PC-3 (cell line): ENCODE measurements at regions not wholly inside any gene's neighbourhood (a gene's known extent, or its start where the extent isn't known, plus 50 kb on each side); places are given as distances from the start of the nearest gene placed in this dataset.

ENCODE experiments used
- ATAC-seq: fragments of 200-7000 bp; cut with Tn5 transposase; 2 replicates; pipeline ENCODE4 v1.9.1; 2020; ENCODE audit warnings: mild to moderate bottlenecking, moderate library complexity
- BruUV-seq: library from RNA; stranded (reverse); fragments of 400-500 nt; replicated peaks from 2 replicates; lab custom pipeline; 2021; lab: Mats Ljungman, UMichigan
- CTCF ChIA-PET: fragments of 300-600 bp; sonication (Branson Sonifier 250); formaldehyde crosslinking; loops from one replicate; lab custom pipeline; 2022; ENCODE audit warnings: antibody characterized with exemption; lab: Charles Lee
- POLR2A ChIA-PET: fragments of 300-600 bp; sonication (Branson Sonifier 250); formaldehyde crosslinking; loops from one replicate; lab custom pipeline; 2022; ENCODE audit warnings: antibody characterized with exemption; ENCODE audit not compliant: unreplicated experiment; lab: Charles Lee
- DNase-seq: peaks from one replicate; pipeline ENCODE4 v3.0.0-alpha.2; 2015
- H2AFZ ChIP-seq: fragments of 300-600 bp; sonication (generic); 2 replicates; pipeline ENCODE4 v1.6.0; 2016; ENCODE audit warnings: antibody characterized with exemption, low read length
- H3F3A ChIP-seq: fragments of 300-600 bp; sonication (generic); one replicate; pipeline ENCODE4 v1.6.0; 2017; ENCODE audit warnings: antibody characterized with exemption, low read length, control low read depth, mild to moderate bottlenecking; ENCODE audit not compliant: unreplicated experiment
- H3K27ac ChIP-seq: fragments of 300-600 bp; sonication (generic); 2 replicates; pipeline ENCODE4 v1.5.1; 2016; ENCODE audit warnings: mild to moderate bottlenecking, low read length
- H3K27me3 ChIP-seq: fragments of 300-600 bp; sonication (generic); 2 replicates; pipeline ENCODE4 v1.6.1; 2016; ENCODE audit warnings: low read length, mixed read lengths
- H3K36me3 ChIP-seq: fragments of 300-600 bp; sonication (generic); 2 replicates; pipeline ENCODE4 v1.6.1; 2016; ENCODE audit warnings: low read depth, mixed run types, low read length, mixed read lengths
- H3K4me1 ChIP-seq: fragments of 300-600 bp; sonication (generic); 2 replicates; pipeline ENCODE4 v1.5.1; 2016; ENCODE audit warnings: low read length; ENCODE audit not compliant: insufficient read depth
- H3K4me2 ChIP-seq: fragments of 300-600 bp; sonication (generic); 2 replicates; pipeline ENCODE4 v1.6.0; 2016; ENCODE audit warnings: low read length
- H3K4me3 ChIP-seq: fragments of 300-600 bp; sonication (generic); 2 replicates; pipeline ENCODE4 v1.5.1; 2016; ENCODE audit warnings: mild to moderate bottlenecking, low read length, mixed read lengths
- H3K79me2 ChIP-seq: fragments of 300-600 bp; sonication (generic); 2 replicates; pipeline ENCODE4 v1.6.1; 2017; ENCODE audit warnings: low read length, mixed read lengths
- H3K9ac ChIP-seq: fragments of 300-600 bp; sonication (generic); 2 replicates; pipeline ENCODE4 v1.6.0; 2016; ENCODE audit warnings: mild to moderate bottlenecking, low read length
- H3K9me2 ChIP-seq: fragments of 300-600 bp; sonication (generic); replicated peaks from 2 replicates; pipeline ENCODE4 v1.6.1; 2016; ENCODE audit warnings: mixed run types, low read length, mixed read lengths
- H3K9me3 ChIP-seq: fragments of 300-600 bp; sonication (generic); 2 replicates; pipeline ENCODE4 v1.6.1; 2016; ENCODE audit warnings: low read length, mixed read lengths
- H4K20me1 ChIP-seq: fragments of 300-600 bp; sonication (generic); 2 replicates; pipeline ENCODE4 v1.6.1; 2016; ENCODE audit warnings: low read length, mixed read lengths
- EZH2 ChIP-seq: fragments of 300-600 bp; sonication (generic); IDR thresholded peaks from one replicate; pipeline ENCODE4 v1.6.1; 2017; ENCODE audit warnings: antibody characterized with exemption, mild to moderate bottlenecking, low read length; ENCODE audit not compliant: unreplicated experiment
- EZH2phosphoT487 ChIP-seq: fragments of 300-600 bp; sonication (generic); IDR thresholded peaks from 2 replicates; pipeline ENCODE4 v1.6.1; 2018; ENCODE audit warnings: mild to moderate bottlenecking, antibody characterized with exemption, low read length, borderline replicate concordance
- intact Hi-C: fragments of 100-400 bp; cut with micrococcal nuclease; formaldehyde crosslinking; loops from 2 replicates; pipeline ENCODE4 v1.9.0; 2023
- TF ChIP-seq, protein P1 (sequence below): fragments of 300-600 bp; sonication (generic); conservative IDR thresholded peaks from 2 replicates; pipeline ENCODE4 v1.5.1; 2017; ENCODE audit warnings: antibody characterized with exemption, low read depth, mild to moderate bottlenecking, low read length

DNA sequence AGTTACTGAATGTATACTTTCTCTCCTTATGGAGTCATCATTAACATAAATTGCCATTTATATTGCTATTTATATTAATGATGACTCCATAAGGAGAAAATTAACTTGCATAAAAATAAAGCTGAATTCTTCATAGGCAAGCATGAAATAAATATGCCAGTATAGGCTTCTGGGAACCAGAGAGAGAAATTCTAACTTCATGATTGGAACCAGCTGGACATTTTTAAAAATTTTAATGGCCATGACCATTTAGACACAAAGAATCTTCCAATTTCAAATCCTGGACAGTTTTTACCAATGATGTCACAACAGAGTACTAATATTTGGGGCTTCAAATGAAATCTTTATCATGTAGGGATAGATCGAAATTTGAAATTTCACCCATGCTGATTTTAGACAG lies 268.7 kb downstream of the PTGER3 start:
- H4K20me1 ChIP-seq, result no peaks in the 10 kb centered on the region
- H3K4me2 ChIP-seq, result no peak overlapping the region
- H3K79me2 ChIP-seq, result no peaks in the 10 kb centered on the region
- no peaks in the 10 kb centered on the region for H3K9me2 ChIP-seq
- peaks cover 21% of the 10 kb centered on the region; the same call in 1 of the 2 replicates for H3K27me3 ChIP-seq
- CTCF ChIA-PET, result no interaction called here
- POLR2A ChIA-PET, result no interaction called here
- TF ChIP-seq EZH2, result no peak
- ATAC-seq (no peak), DNase-seq (no peak)
- H3K4me1 ChIP-seq, result no peaks in the 10 kb centered on the region
- no peak overlapping the region for H3K9ac ChIP-seq
- H2AFZ ChIP-seq, result no peak overlapping the region
- intact Hi-C loops, result no loop called here
- H3K27ac ChIP-seq, result no peak overlapping the region
- H3K4me3 ChIP-seq, result no peak overlapping the region
- H3K9me3 ChIP-seq, result no peaks in the 10 kb centered on the region
- H3F3A ChIP-seq, result no peaks in the 10 kb centered on the region
- no TSS peak for BruUV-seq
- H3K36me3 ChIP-seq, result no peaks in the 10 kb centered on the region

DNA sequence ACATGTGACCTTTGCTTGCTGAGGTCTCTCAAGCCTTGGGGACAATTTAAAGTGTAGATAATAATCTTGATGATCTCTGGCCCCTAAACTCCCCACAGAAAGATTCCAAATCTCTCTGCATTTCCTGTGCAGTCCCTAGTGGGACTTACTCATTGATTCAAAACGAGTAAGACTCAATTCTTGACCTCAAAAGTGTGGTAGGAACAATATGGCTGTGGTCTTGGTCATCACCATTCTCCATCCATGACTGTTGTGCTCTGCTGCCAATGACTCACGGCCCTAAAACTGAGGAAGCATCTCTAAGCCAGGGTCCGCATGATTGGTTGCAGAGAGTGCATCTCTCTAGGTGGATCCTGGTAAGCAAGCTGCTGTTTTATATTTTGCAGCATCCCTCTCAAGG lies 268.0 kb downstream of the PTGER3 start:
- H4K20me1 ChIP-seq, result no peaks in the 10 kb centered on the region
- no peak for TF ChIP-seq EZH2phosphoT487
- TF ChIP-seq EZH2, result no peak
- TF ChIP-seq, protein P1, sequence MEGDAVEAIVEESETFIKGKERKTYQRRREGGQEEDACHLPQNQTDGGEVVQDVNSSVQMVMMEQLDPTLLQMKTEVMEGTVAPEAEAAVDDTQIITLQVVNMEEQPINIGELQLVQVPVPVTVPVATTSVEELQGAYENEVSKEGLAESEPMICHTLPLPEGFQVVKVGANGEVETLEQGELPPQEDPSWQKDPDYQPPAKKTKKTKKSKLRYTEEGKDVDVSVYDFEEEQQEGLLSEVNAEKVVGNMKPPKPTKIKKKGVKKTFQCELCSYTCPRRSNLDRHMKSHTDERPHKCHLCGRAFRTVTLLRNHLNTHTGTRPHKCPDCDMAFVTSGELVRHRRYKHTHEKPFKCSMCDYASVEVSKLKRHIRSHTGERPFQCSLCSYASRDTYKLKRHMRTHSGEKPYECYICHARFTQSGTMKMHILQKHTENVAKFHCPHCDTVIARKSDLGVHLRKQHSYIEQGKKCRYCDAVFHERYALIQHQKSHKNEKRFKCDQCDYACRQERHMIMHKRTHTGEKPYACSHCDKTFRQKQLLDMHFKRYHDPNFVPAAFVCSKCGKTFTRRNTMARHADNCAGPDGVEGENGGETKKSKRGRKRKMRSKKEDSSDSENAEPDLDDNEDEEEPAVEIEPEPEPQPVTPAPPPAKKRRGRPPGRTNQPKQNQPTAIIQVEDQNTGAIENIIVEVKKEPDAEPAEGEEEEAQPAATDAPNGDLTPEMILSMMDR, result no peak
- intact Hi-C loops, result no loop called here
- no peaks in the 10 kb centered on the region for H3K36me3 ChIP-seq
- no peaks in the 10 kb centered on the region for H3K79me2 ChIP-seq
- ChIA-PET POLR2A (no interaction called here), CTCF (no interaction called here)
- ATAC-seq, result no peak
- no peak overlapping the region for H3K9ac ChIP-seq
- peak; percentile 4 for DNase-seq
- H3K27ac ChIP-seq, result no peak overlapping the region
- H3K4me1 ChIP-seq, result no peaks in the 10 kb centered on the region
- H3K9me3 ChIP-seq, result no peaks in the 10 kb centered on the region
- H3K4me3 ChIP-seq, result no peak overlapping the region
- H2AFZ ChIP-seq, result no peak overlapping the region
- H3F3A ChIP-seq, result no peaks in the 10 kb centered on the region
- BruUV-seq, result no TSS peak
- no peak overlapping the region for H3K4me2 ChIP-seq
- no peaks in the 10 kb centered on the region for H3K9me2 ChIP-seq
- peaks cover 21% of the 10 kb centered on the region; the same call in 1 of the 2 replicates for H3K27me3 ChIP-seq

DNA sequence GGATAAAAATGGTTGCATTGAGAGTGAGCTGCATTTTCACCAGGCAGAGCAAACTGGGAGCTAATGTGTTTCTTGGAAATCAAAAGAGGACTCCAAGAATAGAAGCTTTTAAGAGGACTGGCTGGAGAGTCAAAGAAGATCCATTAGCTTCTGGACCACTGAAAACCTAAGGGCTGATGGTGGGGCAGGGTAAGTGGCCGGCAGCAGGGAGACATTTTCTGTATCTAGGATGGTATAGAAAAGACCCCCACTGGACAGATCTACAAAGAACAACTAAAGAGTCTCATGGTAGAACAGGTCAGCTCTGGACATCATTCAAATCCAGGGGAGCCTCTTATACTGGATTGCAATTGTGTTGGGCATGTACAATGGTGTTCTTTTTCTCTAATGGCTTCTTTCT lies 262.3 kb downstream of the PTGER3 start:
- Histone ChIP-seq H4K20me1 (no peaks in the 10 kb centered on the region), H3K27me3 (peaks cover 38% of the 10 kb centered on the region), H3K27ac (no peak overlapping the region), H3K4me3 (no peak overlapping the region), H3F3A (no peaks in the 10 kb centered on the region), H3K9me2 (no peaks in the 10 kb centered on the region), H3K9me3 (no peaks in the 10 kb centered on the region), H3K36me3 (no peaks in the 10 kb centered on the region), H2AFZ (no peak overlapping the region), H3K4me2 (no peak overlapping the region), H3K4me1 (no peaks in the 10 kb centered on the region), H3K9ac (no peak overlapping the region), H3K79me2 (no peaks in the 10 kb centered on the region)
- no peak for DNase-seq
- no TSS peak for BruUV-seq
- no peak for ATAC-seq
- ChIA-PET CTCF (no interaction called here), POLR2A (no interaction called here)
- intact Hi-C loops, result no loop called here
- TF ChIP-seq, protein P1, result no peak
- TF ChIP-seq EZH2 (no peak), EZH2phosphoT487 (no peak)
